OCI-LY3 (cell line): ENCODE measurements at regions not wholly inside any gene's neighbourhood (a gene's known extent, or its start where the extent isn't known, plus 50 kb on each side); places are given as distances from the start of the nearest gene placed in this dataset.

Source experiments
- H2AFZ ChIP-seq: fragments of 200-600, 300-600 bp; shearing (Covaris generic); 2 replicates; pipeline ENCODE4 v1.6.0; 2014; ENCODE audit warnings: antibody characterized with exemption, low read depth, low read length
- H3K27ac ChIP-seq: fragments of 200-600, 300-600 bp; sonication (generic); 2 replicates; pipeline ENCODE4 v1.5.1; 2014; ENCODE audit warnings: mild to moderate bottlenecking, low read length, moderate library complexity, mixed read lengths
- H3K27me3 ChIP-seq: fragments of 200-600, 300-600 bp; sonication (generic); 2 replicates; pipeline ENCODE4 v1.6.1; 2014; ENCODE audit warnings: low read depth, low read length, mixed read lengths
- H3K36me3 ChIP-seq: fragments of 200-600, 300-600 bp; sonication (generic); replicated peaks from 2 replicates; pipeline ENCODE3; 2014; ENCODE audit warnings: low read depth, low read length, mixed read lengths
- H3K4me1 ChIP-seq: fragments of 300-600, 200-600 bp; sonication (generic); 2 replicates; pipeline ENCODE4 v1.6.1; 2014; ENCODE audit warnings: low read length, mixed read lengths
- H3K4me2 ChIP-seq: fragments of 200-600, 300-600 bp; sonication (generic); 2 replicates; pipeline ENCODE4 v1.6.1; 2014; ENCODE audit warnings: low read length, mixed read lengths
- H3K4me3 ChIP-seq: fragments of 300-600, 200-600 bp; sonication (generic); 2 replicates; pipeline ENCODE4 v1.5.1; 2014; ENCODE audit warnings: antibody characterized with exemption, mild to moderate bottlenecking, low read length, moderate library complexity
- H3K79me2 ChIP-seq: fragments of 300-600, 200-600 bp; shearing (Covaris generic); 2 replicates; pipeline ENCODE4 v1.6.1; 2014; ENCODE audit warnings: mild to moderate bottlenecking, low read length, mixed read lengths
- H3K9ac ChIP-seq: fragments of 300-600, 200-600 bp; shearing (Covaris generic); 2 replicates; pipeline ENCODE4 v1.6.0; 2014; ENCODE audit warnings: mild to moderate bottlenecking, low read length, moderate library complexity
- H3K9me3 ChIP-seq: fragments of 200-600, 300-600 bp; shearing (Covaris generic); 2 replicates; pipeline ENCODE4 v1.6.1; 2014; ENCODE audit warnings: low read length, mixed read lengths; ENCODE audit not compliant: insufficient read depth
- H4K20me1 ChIP-seq: fragments of 200-600, 300-600 bp; sonication (generic); 2 replicates; pipeline ENCODE4 v1.6.1; 2016; ENCODE audit warnings: low read length, mixed read lengths; ENCODE audit not compliant: insufficient read depth
- CTCF ChIP-seq: fragments of 200-600, 300-600 bp; sonication (generic); IDR thresholded peaks from 2 replicates; pipeline ENCODE4 v1.5.1; 2014; ENCODE audit warnings: antibody characterized with exemption, low read length, low read depth
- EZH2phosphoT487 ChIP-seq: fragments of 200-600 bp; shearing (Covaris generic); IDR thresholded peaks from 2 replicates; pipeline ENCODE4 v1.6.1; 2018; ENCODE audit warnings: antibody characterized with exemption, mixed run types, low read depth

- peaks cover 7% of the 10 kb centered on the region; the same call in 1 of the 2 replicates for H3K4me1 ChIP-seq
- peaks cover 2% of the 10 kb centered on the region; the same call in 1 of the 2 replicates for H3K27me3 ChIP-seq
- no peak overlapping the region for H2AFZ ChIP-seq
- no peak overlapping the region for H3K4me3 ChIP-seq
- H3K9me3 ChIP-seq = no peaks in the 10 kb centered on the region
- TF ChIP-seq EZH2phosphoT487 (no peak), CTCF (no peak)
- H3K9ac ChIP-seq = no peak overlapping the region
- no peaks in the 10 kb centered on the region for H3K79me2 ChIP-seq
- H3K4me2 ChIP-seq = no peak overlapping the region
- no peaks in the 10 kb centered on the region for H4K20me1 ChIP-seq
- no peaks in the 10 kb centered on the region for H3K36me3 ChIP-seq
- no peak overlapping the region for H3K27ac ChIP-seq
These were observed 125.9 kb upstream of the MLN start for GRCh38 chr6:33929575-33930288.

DNA sequence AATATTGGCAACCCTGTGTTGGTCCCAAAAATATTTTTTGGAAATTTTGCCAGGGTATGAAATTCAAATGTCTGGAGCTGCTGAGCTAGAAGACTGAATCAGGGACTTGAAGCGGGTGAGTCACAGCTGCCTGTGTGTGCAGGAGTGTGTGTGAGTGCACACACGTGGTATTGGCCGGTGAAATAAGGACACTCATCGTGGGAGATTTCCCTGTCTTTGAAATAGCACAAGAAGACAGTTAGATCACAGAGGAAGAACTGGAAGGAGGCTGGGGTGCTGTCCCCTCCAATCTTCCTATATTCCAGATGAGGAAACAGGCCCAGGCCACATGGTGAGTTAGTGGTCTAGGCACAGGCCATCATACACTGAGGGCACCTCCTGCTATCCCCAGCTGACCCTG is 123.8 kb upstream of the MLN start:
- no peaks in the 10 kb centered on the region for H3K27me3 ChIP-seq
- peaks cover 7% of the 10 kb centered on the region; the same call in 1 of the 2 replicates for H3K4me1 ChIP-seq
- no peak for TF ChIP-seq EZH2phosphoT487
- no peak for TF ChIP-seq CTCF
- H2AFZ ChIP-seq = no peak overlapping the region
- H3K9me3 ChIP-seq = no peaks in the 10 kb centered on the region
- H4K20me1 ChIP-seq = no peaks in the 10 kb centered on the region
- no peak overlapping the region for H3K27ac ChIP-seq
- H3K4me3 ChIP-seq = no peak overlapping the region
- H3K79me2 ChIP-seq = no peaks in the 10 kb centered on the region
- no peaks in the 10 kb centered on the region for H3K36me3 ChIP-seq
- no peak overlapping the region for H3K4me2 ChIP-seq
- H3K9ac ChIP-seq = no peak overlapping the region

- H3K4me3 ChIP-seq = no peak overlapping the region
- no peak overlapping the region for H3K4me2 ChIP-seq
- no peak overlapping the region for H3K27ac ChIP-seq
- no peaks in the 10 kb centered on the region for H3K27me3 ChIP-seq
- H3K4me1 ChIP-seq = peaks cover 7% of the 10 kb centered on the region; the same call in 1 of the 2 replicates
- no peaks in the 10 kb centered on the region for H3K36me3 ChIP-seq
- H3K9ac ChIP-seq = no peak overlapping the region
- H3K79me2 ChIP-seq = no peaks in the 10 kb centered on the region
- H4K20me1 ChIP-seq = no peaks in the 10 kb centered on the region
- H3K9me3 ChIP-seq = no peaks in the 10 kb centered on the region
- TF ChIP-seq CTCF (no peak), EZH2phosphoT487 (no peak)
- H2AFZ ChIP-seq = no peak overlapping the region
These were observed 123.3 kb upstream of the MLN start for GRCh38 chr6:33927112-33927511.

DNA sequence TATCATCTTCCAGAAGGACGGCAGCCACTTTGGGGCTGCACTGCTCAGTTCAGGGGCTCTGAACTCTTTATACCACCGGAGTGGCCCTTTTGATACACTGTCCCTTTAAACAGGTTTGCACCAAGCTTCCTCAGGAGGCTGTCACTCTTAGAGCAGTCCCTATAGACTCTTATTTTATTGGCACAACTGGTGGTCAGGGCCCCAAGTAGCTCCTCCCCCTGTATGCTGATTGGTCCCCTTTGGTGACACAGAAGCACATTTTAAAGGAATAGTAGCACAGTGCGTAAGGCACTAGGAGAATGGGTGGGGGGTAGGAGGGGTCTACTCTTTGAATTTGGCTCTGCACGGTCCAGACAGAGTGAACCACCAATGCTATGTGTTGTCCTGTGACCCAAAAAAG is 122.6 kb upstream of the MLN start:
- Histone ChIP-seq H3K9ac (no peak overlapping the region), H3K9me3 (no peaks in the 10 kb centered on the region), H3K4me1 (peaks cover 7% of the 10 kb centered on the region; the same call in 1 of the 2 replicates), H4K20me1 (no peaks in the 10 kb centered on the region), H3K79me2 (no peaks in the 10 kb centered on the region), H3K4me2 (no peak overlapping the region), H2AFZ (no peak overlapping the region), H3K36me3 (no peaks in the 10 kb centered on the region), H3K27ac (no peak overlapping the region), H3K4me3 (no peak overlapping the region), H3K27me3 (no peaks in the 10 kb centered on the region)
- TF ChIP-seq EZH2phosphoT487 = no peak
- no peak for TF ChIP-seq CTCF
